CD4-positive, alpha-beta memory T cell (primary cell): ENCODE measurements at regions not wholly inside any gene's neighbourhood (a gene's known extent, or its start where the extent isn't known, plus 50 kb on each side); places are given as distances from the start of the nearest gene placed in this dataset.
"Not testable (repeated sequence)": the region's sequence is repeated elsewhere in the genome, so short reads cannot be mapped to it uniquely, and the experiment has no call there.

Source experiments
- CTCF ChIA-PET: fragments of 350-600 bp; sonication (Branson Sonifier 250); formaldehyde crosslinking; loops from one replicate; lab custom pipeline; 2021; ENCODE audit warnings: inconsistent platforms; ENCODE audit not compliant: partially characterized antibody; lab: Charles Lee
- POLR2A ChIA-PET: fragments of 350-600 bp; sonication (Branson Sonifier 250); formaldehyde crosslinking; loops from one replicate; lab custom pipeline; 2021; ENCODE audit not compliant: partially characterized antibody; lab: Charles Lee
- DNase-seq, 5 donors: peaks; one replicate each; pipeline versions ENCODE4 v3.0.0 to v3.0.0-alpha.2; 2020 to 2022; ENCODE audit warnings: mixed read lengths in 1 of 5
- H3K27ac ChIP-seq: one replicate; pipeline ENCODE4 v1.7.0; 2013; ENCODE audit warnings: low read depth, low read length
- H3K27me3 ChIP-seq: 2 replicates; pipeline ENCODE4 v1.7.0; 2013; ENCODE audit warnings: mild to moderate bottlenecking, low read length, moderate library complexity; ENCODE audit not compliant: insufficient read depth
- H3K36me3 ChIP-seq: 2 replicates; pipeline ENCODE4 v1.7.0; 2013; ENCODE audit warnings: mild to moderate bottlenecking, low read length, moderate library complexity; ENCODE audit not compliant: insufficient read depth
- H3K4me1 ChIP-seq: 2 replicates; pipeline ENCODE4 v1.7.0; 2013; ENCODE audit warnings: mild to moderate bottlenecking, low read length, moderate library complexity; ENCODE audit not compliant: insufficient read depth
- H3K4me3 ChIP-seq, 2 donors: one replicate each; pipeline ENCODE4 v1.7.0; 2013; ENCODE audit warnings: low read length in 2 of 2, mild to moderate bottlenecking in 1 of 2
- H3K9me3 ChIP-seq, 2 donors: one replicate each; pipeline ENCODE4 v1.7.0; 2013; ENCODE audit warnings: low read length in 2 of 2, control low read depth in 1 of 2; ENCODE audit not compliant: control insufficient read depth in 1 of 2
- H3K27ac Mint-ChIP-seq, 7 donors: one replicate each; pipeline ENCODE4 v1.8.0; 2020 to 2021; ENCODE audit warnings: mixed read lengths in 7 of 7, mild to moderate bottlenecking in 6 of 7, inconsistent platforms in 3 of 7, moderate library complexity in 3 of 7
- H3K27me3 Mint-ChIP-seq, 2 donors: one replicate each; pipeline ENCODE4 v1.8.0; 2020 to 2021; ENCODE audit warnings: mixed read lengths in 2 of 2
- H3K36me3 Mint-ChIP-seq, 2 donors: one replicate each; pipeline ENCODE4 v1.8.0; 2020 to 2021; ENCODE audit warnings: mixed read lengths in 2 of 2, inconsistent platforms in 1 of 2, mild to moderate bottlenecking in 1 of 2
- H3K4me1 Mint-ChIP-seq, 4 donors: one replicate each; pipeline ENCODE4 v1.8.0; 2020 to 2021; ENCODE audit warnings: mixed read lengths in 4 of 4, mild to moderate bottlenecking in 1 of 4
- H3K4me3 Mint-ChIP-seq, 8 donors: one replicate each; pipeline ENCODE4 v1.8.0; 2020 to 2021; ENCODE audit warnings: mixed read lengths in 8 of 8, mild to moderate bottlenecking in 7 of 8, moderate library complexity in 6 of 8, inconsistent platforms in 3 of 8
- H3K9me3 Mint-ChIP-seq, 8 donors: one replicate each; pipeline ENCODE4 v1.8.0; 2020 to 2021; ENCODE audit warnings: mixed read lengths in 8 of 8, mild to moderate bottlenecking in 5 of 8, inconsistent platforms in 3 of 8, moderate library complexity in 1 of 8
- intact Hi-C: fragments of 100-400 bp; cut with micrococcal nuclease; formaldehyde crosslinking; loops from one replicate; pipeline ENCODE4 v1.15.1; 2023

GRCh38 chr6:112401083-112401482, 54.0 kb downstream of the RFPL4B start:
- CTCF ChIA-PET = no interaction called here
- no peak overlapping the region for H3K27ac Mint-ChIP-seq
- H3K4me1 Mint-ChIP-seq = no peaks in the 10 kb centered on the region

GRCh38 chr6:112407101-112407590, 60.0 kb downstream of the RFPL4B start:
- Mint-ChIP-seq H3K27me3 (peaks cover 0 to 2% of the 10 kb centered on the region in 2 donors), H3K4me1 (no peaks in the 10 kb centered on the region), H3K9me3 (peaks cover 0 to 5% (median 0%) of the 10 kb centered on the region in 8 donors), H3K4me3 (no peak overlapping the region), H3K36me3 (no peaks in the 10 kb centered on the region), H3K27ac (no peak overlapping the region)
- no peak for DNase-seq
- Histone ChIP-seq H3K36me3 (no peaks in the 10 kb centered on the region), H3K9me3 (no peaks in the 10 kb centered on the region), H3K4me3 (no peak overlapping the region), H3K27me3 (no peaks in the 10 kb centered on the region), H3K27ac (no peak overlapping the region), H3K4me1 (no peaks in the 10 kb centered on the region)
- CTCF ChIA-PET = no interaction called here
- intact Hi-C loops = no loop called here
- POLR2A ChIA-PET = no interaction called here

More at GRCh38 chr6:112401083-112401482, 54.0 kb downstream of the RFPL4B start:
- no peak overlapping the region for H3K4me3 ChIP-seq
- H3K27me3 ChIP-seq = no peaks in the 10 kb centered on the region
- H3K9me3 Mint-ChIP-seq = peaks cover 0 to 7% (median under 1%) of the 10 kb centered on the region in 8 donors
- H3K4me1 ChIP-seq = no peaks in the 10 kb centered on the region
- no peak overlapping the region for H3K27ac ChIP-seq
- no peaks in the 10 kb centered on the region for H3K36me3 ChIP-seq
- H3K4me3 Mint-ChIP-seq = no peak overlapping the region
- H3K36me3 Mint-ChIP-seq = no peaks in the 10 kb centered on the region
- no peak for DNase-seq
- intact Hi-C loops = no loop called here
- H3K27me3 Mint-ChIP-seq = peaks cover 0 to 2% of the 10 kb centered on the region in 2 donors
- no peaks in the 10 kb centered on the region for H3K9me3 ChIP-seq
- POLR2A ChIA-PET = no interaction called here

- no peaks in the 10 kb centered on the region for H3K36me3 Mint-ChIP-seq
- no peaks in the 10 kb centered on the region for H3K4me1 ChIP-seq
- H3K9me3 Mint-ChIP-seq = peaks cover 0 to 3% (median 0%) of the 10 kb centered on the region in 8 donors
- H3K36me3 ChIP-seq = no peaks in the 10 kb centered on the region
- H3K4me3 Mint-ChIP-seq = no peak overlapping the region
- no peaks in the 10 kb centered on the region for H3K4me1 Mint-ChIP-seq
- intact Hi-C loops = no loop called here
- H3K27me3 Mint-ChIP-seq = peaks cover 2 to 4% of the 10 kb centered on the region in 2 donors
- ChIA-PET CTCF (no interaction called here), POLR2A (no interaction called here)
- no peak for DNase-seq
- no peaks in the 10 kb centered on the region for H3K9me3 ChIP-seq
- no peaks in the 10 kb centered on the region for H3K27me3 ChIP-seq
- H3K27ac Mint-ChIP-seq = no peak overlapping the region
- H3K4me3 ChIP-seq = no peak overlapping the region
- no peak overlapping the region for H3K27ac ChIP-seq
These were observed 61.4 kb downstream of the RFPL4B start for GRCh38 chr6:112408522-112408921.

- ChIA-PET CTCF (no interaction called here), POLR2A (no interaction called here)
- no peak for DNase-seq
- no peaks in the 10 kb centered on the region for H3K4me1 ChIP-seq
- Mint-ChIP-seq H3K9me3 (peaks cover 0 to under 1% (median 0%) of the 10 kb centered on the region in 8 donors), H3K36me3 (no peaks in the 10 kb centered on the region), H3K27me3 (peaks cover 5 to 7% of the 10 kb centered on the region in 2 donors), H3K4me1 (no peaks in the 10 kb centered on the region), H3K27ac (no peak overlapping the region), H3K4me3 (no peak overlapping the region)
- H3K27ac ChIP-seq = no peak overlapping the region
- H3K4me3 ChIP-seq = no peak overlapping the region
- no peaks in the 10 kb centered on the region for H3K9me3 ChIP-seq
- intact Hi-C loops = no loop called here
- no peaks in the 10 kb centered on the region for H3K36me3 ChIP-seq
- no peaks in the 10 kb centered on the region for H3K27me3 ChIP-seq
These were observed 62.2 kb downstream of the RFPL4B start for GRCh38 chr6:112409311-112409710.

GRCh38 chr6:112413780-112414179, 66.7 kb downstream of the RFPL4B start:
- H3K27me3 Mint-ChIP-seq = peaks cover 5 to 7% of the 10 kb centered on the region in 2 donors
- Histone ChIP-seq H3K27ac (no peak overlapping the region), H3K36me3 (no peaks in the 10 kb centered on the region), H3K4me3 (no peak overlapping the region), H3K4me1 (no peaks in the 10 kb centered on the region), H3K9me3 (no peaks in the 10 kb centered on the region), H3K27me3 (no peaks in the 10 kb centered on the region)
- no peaks in the 10 kb centered on the region for H3K4me1 Mint-ChIP-seq
- no peak overlapping the region for H3K27ac Mint-ChIP-seq
- intact Hi-C loops = no loop called here
- ChIA-PET CTCF (no interaction called here), POLR2A (no interaction called here)
- no peak for DNase-seq
- H3K9me3 Mint-ChIP-seq = peaks cover 0 to 5% (median 0%) of the 10 kb centered on the region in 8 donors
- H3K4me3 Mint-ChIP-seq = no peak overlapping the region
- no peaks in the 10 kb centered on the region for H3K36me3 Mint-ChIP-seq

- no peaks in the 10 kb centered on the region for H3K36me3 ChIP-seq
- Mint-ChIP-seq H3K4me1 (no peaks in the 10 kb centered on the region), H3K36me3 (no peaks in the 10 kb centered on the region), H3K9me3 (peaks cover 0 to 5% (median 0%) of the 10 kb centered on the region in 8 donors), H3K27ac (no peak overlapping the region), H3K27me3 (peaks cover 5% of the 10 kb centered on the region in 2 donors), H3K4me3 (no peak overlapping the region)
- H3K4me1 ChIP-seq = no peaks in the 10 kb centered on the region
- ChIA-PET CTCF (no interaction called here), POLR2A (no interaction called here)
- H3K9me3 ChIP-seq = no peaks in the 10 kb centered on the region
- H3K27me3 ChIP-seq = no peaks in the 10 kb centered on the region
- no peak for DNase-seq
- H3K27ac ChIP-seq = no peak overlapping the region
- intact Hi-C loops = no loop called here
- H3K4me3 ChIP-seq = no peak overlapping the region
These were observed 68.2 kb downstream of the RFPL4B start for GRCh38 chr6:112415366-112415765.

- H3K27me3 Mint-ChIP-seq = peaks cover 7 to 8% of the 10 kb centered on the region in 2 donors
- H3K4me1 Mint-ChIP-seq = no peaks in the 10 kb centered on the region
- H3K36me3 ChIP-seq = no peaks in the 10 kb centered on the region
- no peaks in the 10 kb centered on the region for H3K9me3 ChIP-seq
- CTCF ChIA-PET = no interaction called here
- no peaks in the 10 kb centered on the region for H3K27me3 ChIP-seq
- intact Hi-C loops = no loop called here
- H3K36me3 Mint-ChIP-seq = no peaks in the 10 kb centered on the region
- no peak overlapping the region for H3K27ac Mint-ChIP-seq
- no peak overlapping the region for H3K4me3 Mint-ChIP-seq
- no peak overlapping the region for H3K27ac ChIP-seq
- no peaks in the 10 kb centered on the region for H3K4me1 ChIP-seq
- no peak overlapping the region for H3K4me3 ChIP-seq
- DNase-seq = no peak
- peaks cover 0 to 7% (median under 1%) of the 10 kb centered on the region in 8 donors for H3K9me3 Mint-ChIP-seq
- POLR2A ChIA-PET = no interaction called here
These were observed 69.7 kb downstream of the RFPL4B start for GRCh38 chr6:112416866-112417265.

- intact Hi-C loops, POLR2A ChIA-PET, H3K36me3 Mint-ChIP-seq, H3K4me1 Mint-ChIP-seq, H3K36me3 ChIP-seq, H3K4me1 ChIP-seq, H3K27ac Mint-ChIP-seq, H3K27ac ChIP-seq, H3K4me3 Mint-ChIP-seq, H3K27me3 Mint-ChIP-seq, H3K27me3 ChIP-seq, CTCF ChIA-PET, H3K9me3 ChIP-seq, DNase-seq, H3K4me3 ChIP-seq: not testable (repeated sequence)
- H3K9me3 Mint-ChIP-seq = peaks cover 0 to 21% (median 7%) of the 10 kb centered on the region in 8 donors
These were observed 79.9 kb downstream of the RFPL4B start for GRCh38 chr6:112427011-112427410.
